Fibroblast of peridontal ligament (primary cell): ENCODE measurements at regions not wholly inside any gene's neighbourhood (a gene's known extent, or its start where the extent isn't known, plus 50 kb on each side); places are given as distances from the start of the nearest gene placed in this dataset.
A peak's percentile ranks its signal among the peaks of the same experiment; 100 is the strongest.

Experiments used
- DNase-seq: peaks from one replicate; pipeline ENCODE4 v3.0.0-alpha.2; 2010; ENCODE audit errors: extremely low read depth

- DNase-seq: peak; percentile 89
Measured at GRCh38 chr1:235011599-235012435, 116.8 kb downstream of the TOMM20 start.

- DNase-seq: no peak
Measured at GRCh38 chr1:235011064-235011598, 117.5 kb downstream of the TOMM20 start.

GRCh38 chr1:235009561-235010306, 118.9 kb downstream of the TOMM20 start:
- no peak for DNase-seq

GRCh38 chr1:235009074-235009473, 119.6 kb downstream of the TOMM20 start:
- no peak for DNase-seq

- no peak for DNase-seq
Measured at GRCh38 chr1:235008239-235008638, 120.4 kb downstream of the TOMM20 start.

- DNase-seq: no peak
Measured at GRCh38 chr1:235006816-235007215, 121.8 kb downstream of the TOMM20 start.

- DNase-seq: no peak
Measured at GRCh38 chr1:235006132-235006721, 122.4 kb downstream of the TOMM20 start.

GRCh38 chr1:235004840-235005391, 123.7 kb downstream of the TOMM20 start:
- DNase-seq: no peak

- no peak for DNase-seq
Measured at GRCh38 chr1:235004276-235004675, 124.4 kb downstream of the TOMM20 start.

- no peak for DNase-seq
Measured at GRCh38 chr1:235002706-235003300, 125.8 kb downstream of the TOMM20 start.

GRCh38 chr1:234999513-234999940, 129.1 kb downstream of the TOMM20 start:
- no peak for DNase-seq

- no peak for DNase-seq
Measured at GRCh38 chr1:234997896-234998741, 130.5 kb downstream of the TOMM20 start.

GRCh38 chr1:234997201-234997895, 131.3 kb downstream of the TOMM20 start:
- peak; percentile 98 for DNase-seq

GRCh38 chr1:234996245-234996757, 132.3 kb downstream of the TOMM20 start:
- no peak for DNase-seq

GRCh38 chr1:234994436-234995295, 134.0 kb downstream of the TOMM20 start:
- DNase-seq: no peak

GRCh38 chr1:234992065-234992464, 136.6 kb downstream of the TOMM20 start:
- DNase-seq: no peak

GRCh38 chr1:234990874-234991801, 137.5 kb downstream of the TOMM20 start:
- DNase-seq: no peak

GRCh38 chr1:234990328-234990675, 138.3 kb downstream of the TOMM20 start:
- no peak for DNase-seq
